ENCODE measurements at regions not wholly inside any gene's neighbourhood (a gene's known extent, or its start where the extent isn't known, plus 50 kb on each side); places are given as distances from the start of the nearest gene placed in this dataset.

DNA sequence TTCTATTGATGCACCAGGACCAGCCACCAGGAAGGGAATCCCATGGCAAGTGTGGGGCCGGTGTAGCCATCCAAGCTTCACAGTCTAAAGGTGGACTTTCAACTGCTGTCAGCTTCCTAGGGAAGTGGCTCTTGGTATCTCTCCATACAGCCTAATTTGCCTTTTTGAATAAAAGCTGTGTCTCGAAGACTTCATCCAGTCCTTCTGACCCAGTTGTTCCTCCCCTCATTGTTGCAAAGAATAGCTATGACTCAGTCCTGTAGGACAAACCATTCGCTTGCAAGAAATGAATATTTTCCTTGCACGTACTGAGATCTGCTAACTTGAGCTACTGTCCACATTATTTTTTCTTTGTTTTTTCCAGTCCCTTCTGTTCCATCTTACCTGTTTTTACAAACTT is 145.1 kb upstream of the CTSO start:
- no peaks in the 10 kb centered on the region for H3K27me3 ChIP-seq (ENCODE audit: control insufficient read depth, insufficient read depth, low read length)
- 80% methylated on average over 2 of the region's 4 CpGs for WGBS (ENCODE audit: insufficient coverage, low lambda C conversion rate)
- H3K4me1 ChIP-seq (ENCODE audit: control insufficient read depth, insufficient read depth, low read length) = no peaks in the 10 kb centered on the region
- no peaks in the 10 kb centered on the region for H3K9me3 ChIP-seq (ENCODE audit: control insufficient read depth, low read depth, low read length)
- no peak overlapping the region for H3K4me3 ChIP-seq (ENCODE audit: low read length)
- H3K27ac ChIP-seq (ENCODE audit: low read length) = no peak overlapping the region
- no peak for DNase-seq
- no peaks in the 10 kb centered on the region for H3K36me3 ChIP-seq (ENCODE audit: control insufficient read depth, insufficient read depth, low read length)

DNA sequence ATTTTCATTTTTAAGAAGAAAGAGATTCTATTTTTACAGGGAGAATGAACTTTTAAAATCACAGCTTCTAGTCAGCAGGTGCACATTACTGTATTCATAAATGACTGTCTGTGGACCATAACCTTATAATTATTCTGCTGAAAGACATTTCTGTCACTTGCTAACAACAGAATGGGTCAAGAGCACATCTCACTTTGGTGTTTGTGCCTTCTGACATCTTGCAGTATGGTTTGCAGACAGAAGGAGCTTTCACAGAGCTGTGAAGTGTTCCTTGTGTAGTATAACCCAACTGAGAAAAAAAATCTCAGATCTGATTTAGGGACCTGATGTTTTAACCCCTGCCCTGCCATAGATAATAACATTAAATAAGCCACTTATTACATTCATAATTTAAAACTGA is 131.4 kb upstream of the CTSO start:
- Histone ChIP-seq H3K4me1 (ENCODE audit: control insufficient read depth, insufficient read depth, low read length) (no peaks in the 10 kb centered on the region), H3K9me3 (ENCODE audit: control insufficient read depth, low read depth, low read length) (no peaks in the 10 kb centered on the region), H3K27ac (ENCODE audit: low read length) (no peak overlapping the region), H3K27me3 (ENCODE audit: control insufficient read depth, insufficient read depth, low read length) (no peaks in the 10 kb centered on the region), H3K36me3 (ENCODE audit: control insufficient read depth, insufficient read depth, low read length) (no peaks in the 10 kb centered on the region), H3K4me3 (ENCODE audit: low read length) (no peak overlapping the region)
- DNase-seq = no peak

DNA sequence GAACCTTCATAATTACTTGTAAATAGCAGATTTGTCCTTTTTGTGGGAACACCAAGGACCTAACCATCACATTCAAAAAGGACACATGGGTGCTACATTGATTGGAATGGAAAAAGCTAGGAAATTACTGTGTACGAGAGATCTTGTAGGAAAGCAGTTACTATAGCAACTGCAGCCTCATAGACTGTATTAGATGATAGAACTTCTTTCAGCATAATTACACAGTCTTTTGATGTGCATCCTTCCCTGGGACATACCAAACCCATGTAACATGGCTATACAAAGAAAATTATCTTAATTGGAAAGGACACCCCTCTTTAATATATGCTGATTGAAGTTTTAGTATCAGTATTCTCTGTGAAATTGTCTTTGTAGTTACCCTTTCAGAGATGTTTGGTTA is 130.7 kb upstream of the CTSO start:
- H3K36me3 ChIP-seq (ENCODE audit: control insufficient read depth, insufficient read depth, low read length) = no peaks in the 10 kb centered on the region
- no peaks in the 10 kb centered on the region for H3K4me1 ChIP-seq (ENCODE audit: control insufficient read depth, insufficient read depth, low read length)
- H3K9me3 ChIP-seq (ENCODE audit: control insufficient read depth, low read depth, low read length) = no peaks in the 10 kb centered on the region
- H3K27me3 ChIP-seq (ENCODE audit: control insufficient read depth, insufficient read depth, low read length) = no peaks in the 10 kb centered on the region
- no peak overlapping the region for H3K4me3 ChIP-seq (ENCODE audit: low read length)
- WGBS (ENCODE audit: insufficient coverage, low lambda C conversion rate) = no CpG with 5 or more reads among the region's 1 CpG
- no peak overlapping the region for H3K27ac ChIP-seq (ENCODE audit: low read length)
- no peak for DNase-seq

DNA sequence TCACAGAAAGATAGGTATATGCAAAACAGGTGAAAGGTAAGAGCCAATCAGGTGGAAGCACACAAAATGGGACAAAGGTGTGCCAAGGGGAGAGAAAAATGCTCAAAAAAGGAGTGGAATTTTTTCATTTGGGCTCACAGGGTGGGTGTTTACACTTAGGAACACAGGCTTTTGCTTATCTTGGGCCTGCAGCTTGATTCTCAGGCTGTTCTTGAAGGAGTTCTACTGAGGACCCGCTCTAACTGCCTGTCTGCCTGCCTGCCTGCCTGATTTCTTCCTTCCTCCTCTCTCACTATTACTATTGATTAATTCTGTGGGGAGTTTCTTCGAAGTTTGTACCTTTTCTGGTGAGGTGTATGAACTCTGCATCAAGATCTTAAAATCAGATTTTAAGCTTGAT is 120.3 kb upstream of the CTSO start:
- no peaks in the 10 kb centered on the region for H3K27me3 ChIP-seq (ENCODE audit: control insufficient read depth, insufficient read depth, low read length)
- no peak overlapping the region for H3K4me3 ChIP-seq (ENCODE audit: low read length)
- H3K36me3 ChIP-seq (ENCODE audit: control insufficient read depth, insufficient read depth, low read length) = no peaks in the 10 kb centered on the region
- H3K4me1 ChIP-seq (ENCODE audit: control insufficient read depth, insufficient read depth, low read length) = no peaks in the 10 kb centered on the region
- WGBS (ENCODE audit: insufficient coverage, low lambda C conversion rate) = 100% methylated on average over 1 of the region's 2 CpGs
- no peak overlapping the region for H3K27ac ChIP-seq (ENCODE audit: low read length)
- H3K9me3 ChIP-seq (ENCODE audit: control insufficient read depth, low read depth, low read length) = no peaks in the 10 kb centered on the region
- DNase-seq = no peak

DNA sequence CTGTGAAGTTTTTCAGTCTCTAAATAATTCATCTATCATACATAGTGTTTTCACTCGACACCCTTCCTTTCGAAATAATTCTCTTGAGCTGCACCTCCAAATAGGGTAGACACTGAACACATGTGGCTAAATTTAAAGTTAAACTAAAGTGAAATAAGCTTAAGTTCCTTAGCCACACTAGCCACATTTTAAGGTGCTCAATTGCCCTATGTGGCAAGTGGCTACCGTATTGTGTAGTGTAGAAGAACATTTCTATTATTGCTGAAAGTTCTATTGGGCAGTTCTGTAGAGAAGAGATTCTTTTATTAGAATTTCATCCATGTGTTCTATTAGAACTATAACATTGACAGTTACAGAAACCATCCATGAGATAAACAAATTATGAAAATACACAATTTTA is 107.0 kb upstream of the CTSO start:
- no peaks in the 10 kb centered on the region for H3K9me3 ChIP-seq (ENCODE audit: control insufficient read depth, low read depth, low read length)
- no peaks in the 10 kb centered on the region for H3K4me1 ChIP-seq (ENCODE audit: control insufficient read depth, insufficient read depth, low read length)
- H3K27ac ChIP-seq (ENCODE audit: low read length) = no peak overlapping the region
- 100% methylated on average over 2 of the region's 3 CpGs for WGBS (ENCODE audit: insufficient coverage, low lambda C conversion rate)
- DNase-seq = no peak
- no peaks in the 10 kb centered on the region for H3K36me3 ChIP-seq (ENCODE audit: control insufficient read depth, insufficient read depth, low read length)
- no peak overlapping the region for H3K4me3 ChIP-seq (ENCODE audit: low read length)
- no peaks in the 10 kb centered on the region for H3K27me3 ChIP-seq (ENCODE audit: control insufficient read depth, insufficient read depth, low read length)

DNA sequence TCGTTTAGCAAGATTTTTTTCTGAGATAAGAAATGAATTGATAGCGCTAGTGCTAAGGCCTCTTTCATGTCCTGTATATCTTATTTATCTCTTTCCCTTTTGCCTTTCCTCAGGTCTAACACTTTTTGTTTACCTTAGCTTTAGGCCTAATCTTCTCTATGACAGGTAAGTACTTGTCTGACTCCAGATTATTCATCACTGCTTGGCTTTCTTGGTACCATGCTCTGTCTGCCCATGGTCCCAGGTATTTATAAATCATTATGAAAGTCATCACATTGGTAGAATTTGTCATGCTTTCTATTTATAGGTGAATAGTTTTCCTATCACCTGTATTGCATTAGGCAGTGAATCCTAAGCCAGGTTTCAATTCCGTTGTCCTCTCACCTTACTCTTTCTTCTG is 99.5 kb upstream of the CTSO start:
- WGBS (ENCODE audit: insufficient coverage, low lambda C conversion rate) = 49% methylated on average over 3 of the region's 3 CpGs
- H3K27me3 ChIP-seq (ENCODE audit: control insufficient read depth, insufficient read depth, low read length) = no peaks in the 10 kb centered on the region
- H3K9me3 ChIP-seq (ENCODE audit: control insufficient read depth, low read depth, low read length) = no peaks in the 10 kb centered on the region
- H3K4me1 ChIP-seq (ENCODE audit: control insufficient read depth, insufficient read depth, low read length) = no peaks in the 10 kb centered on the region
- H3K27ac ChIP-seq (ENCODE audit: low read length) = no peak overlapping the region
- no peak overlapping the region for H3K4me3 ChIP-seq (ENCODE audit: low read length)
- no peak for DNase-seq
- H3K36me3 ChIP-seq (ENCODE audit: control insufficient read depth, insufficient read depth, low read length) = no peaks in the 10 kb centered on the region

DNA sequence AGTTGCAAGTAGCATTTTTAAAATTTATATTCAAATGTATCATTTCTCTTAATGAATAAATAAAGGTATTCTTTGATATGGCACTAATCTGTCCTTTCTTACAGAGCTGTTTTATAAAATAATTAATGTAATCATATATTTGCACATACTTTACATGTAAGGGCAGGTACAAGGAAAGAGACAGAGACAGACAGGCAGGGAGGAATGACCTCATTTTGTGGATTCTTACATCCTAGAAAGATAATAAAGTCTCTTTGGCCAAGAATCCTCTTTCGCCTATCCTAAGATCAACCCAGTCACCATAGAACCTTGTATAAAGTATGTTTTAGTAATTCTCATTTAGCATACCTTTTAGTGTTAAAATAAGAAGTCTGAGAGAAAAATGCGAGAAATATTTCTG is 98.5 kb upstream of the CTSO start:
- Histone ChIP-seq H3K27me3 (ENCODE audit: control insufficient read depth, insufficient read depth, low read length) (no peaks in the 10 kb centered on the region), H3K4me3 (ENCODE audit: low read length) (no peak overlapping the region), H3K9me3 (ENCODE audit: control insufficient read depth, low read depth, low read length) (no peaks in the 10 kb centered on the region), H3K36me3 (ENCODE audit: control insufficient read depth, insufficient read depth, low read length) (no peaks in the 10 kb centered on the region), H3K27ac (ENCODE audit: low read length) (no peak overlapping the region), H3K4me1 (ENCODE audit: control insufficient read depth, insufficient read depth, low read length) (no peaks in the 10 kb centered on the region)
- 100% methylated on average over 1 of the region's 2 CpGs for WGBS (ENCODE audit: insufficient coverage, low lambda C conversion rate)
- no peak for DNase-seq

DNA sequence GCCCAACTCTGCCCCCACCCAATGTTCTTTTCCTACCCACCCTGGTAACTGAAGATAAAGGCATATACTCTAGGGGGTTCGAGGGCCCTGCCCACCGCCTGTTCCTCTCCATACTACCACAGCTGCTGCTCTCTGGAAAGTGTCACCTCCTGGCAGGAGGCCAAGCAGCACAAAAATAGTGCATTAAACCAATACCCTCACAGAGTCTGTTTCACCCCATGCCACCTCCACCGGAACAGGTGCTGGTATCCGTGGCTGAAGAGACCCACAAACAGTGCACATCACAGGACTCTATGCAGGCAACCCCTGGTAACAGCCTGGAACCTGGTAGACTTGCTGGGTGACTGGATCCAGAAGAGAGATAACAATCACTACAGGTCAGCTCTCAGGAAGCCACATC is 85.1 kb upstream of the CTSO start:
- Histone ChIP-seq H3K27ac (ENCODE audit: low read length) (no peak overlapping the region), H3K4me1 (ENCODE audit: control insufficient read depth, insufficient read depth, low read length) (no peaks in the 10 kb centered on the region), H3K36me3 (ENCODE audit: control insufficient read depth, insufficient read depth, low read length) (no peaks in the 10 kb centered on the region), H3K9me3 (ENCODE audit: control insufficient read depth, low read depth, low read length) (no peaks in the 10 kb centered on the region), H3K4me3 (ENCODE audit: low read length) (no peak overlapping the region), H3K27me3 (ENCODE audit: control insufficient read depth, insufficient read depth, low read length) (no peaks in the 10 kb centered on the region)
- no peak for DNase-seq
- WGBS (ENCODE audit: insufficient coverage, low lambda C conversion rate) = no CpG with 5 or more reads among the region's 4 CpGs

DNA sequence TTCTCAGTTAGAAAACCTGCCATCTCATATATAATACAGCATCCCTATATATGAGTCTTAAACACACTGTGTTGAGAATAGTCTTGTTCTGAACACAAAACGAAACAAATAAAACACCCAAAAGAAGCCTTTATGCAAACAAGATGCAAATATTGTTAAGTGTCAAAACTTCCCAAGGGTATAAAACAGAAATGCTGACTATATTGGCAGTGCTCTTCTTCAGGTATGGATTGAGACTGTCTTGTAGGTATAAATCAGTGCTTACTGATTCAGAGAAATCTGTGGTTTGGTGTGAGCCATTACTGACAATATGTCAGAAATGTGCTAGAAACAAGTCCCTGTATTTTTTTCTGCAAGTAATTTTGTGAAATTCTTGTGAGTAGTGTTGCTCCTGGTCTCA is 82.8 kb upstream of the CTSO start:
- WGBS (ENCODE audit: insufficient coverage, low lambda C conversion rate) = no CpG with 5 or more reads among the region's 1 CpG
- H3K27ac ChIP-seq (ENCODE audit: low read length) = no peak overlapping the region
- no peak for DNase-seq
- H3K4me1 ChIP-seq (ENCODE audit: control insufficient read depth, insufficient read depth, low read length) = no peaks in the 10 kb centered on the region
- no peaks in the 10 kb centered on the region for H3K27me3 ChIP-seq (ENCODE audit: control insufficient read depth, insufficient read depth, low read length)
- no peaks in the 10 kb centered on the region for H3K36me3 ChIP-seq (ENCODE audit: control insufficient read depth, insufficient read depth, low read length)
- H3K4me3 ChIP-seq (ENCODE audit: low read length) = no peak overlapping the region
- H3K9me3 ChIP-seq (ENCODE audit: control insufficient read depth, low read depth, low read length) = no peaks in the 10 kb centered on the region

DNA sequence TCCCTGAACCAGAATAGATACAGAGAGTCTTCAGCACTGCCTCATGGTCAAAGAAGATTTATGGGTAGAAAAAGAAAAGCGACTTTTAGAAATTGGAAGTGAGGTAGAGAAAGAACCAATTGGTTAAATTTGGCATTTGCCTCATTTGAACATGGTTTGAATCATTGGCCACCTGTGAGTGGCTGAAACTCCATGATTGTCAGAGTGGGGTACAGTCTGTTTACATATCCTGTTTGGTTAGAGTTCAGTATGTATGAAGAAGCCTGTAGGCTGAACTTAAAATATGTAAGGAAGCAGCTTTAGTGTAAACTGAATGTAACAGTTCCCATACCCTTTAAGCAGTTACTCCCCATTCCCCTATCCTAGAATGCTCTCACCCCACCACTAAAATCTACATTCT is 76.0 kb upstream of the CTSO start:
- no peaks in the 10 kb centered on the region for H3K9me3 ChIP-seq (ENCODE audit: control insufficient read depth, low read depth, low read length)
- no peaks in the 10 kb centered on the region for H3K4me1 ChIP-seq (ENCODE audit: control insufficient read depth, insufficient read depth, low read length)
- H3K27me3 ChIP-seq (ENCODE audit: control insufficient read depth, insufficient read depth, low read length) = no peaks in the 10 kb centered on the region
- H3K4me3 ChIP-seq (ENCODE audit: low read length) = no peak overlapping the region
- no peak overlapping the region for H3K27ac ChIP-seq (ENCODE audit: low read length)
- no peaks in the 10 kb centered on the region for H3K36me3 ChIP-seq (ENCODE audit: control insufficient read depth, insufficient read depth, low read length)
- WGBS (ENCODE audit: insufficient coverage, low lambda C conversion rate) = no CpG with 5 or more reads among the region's 1 CpG
- DNase-seq = no peak

DNA sequence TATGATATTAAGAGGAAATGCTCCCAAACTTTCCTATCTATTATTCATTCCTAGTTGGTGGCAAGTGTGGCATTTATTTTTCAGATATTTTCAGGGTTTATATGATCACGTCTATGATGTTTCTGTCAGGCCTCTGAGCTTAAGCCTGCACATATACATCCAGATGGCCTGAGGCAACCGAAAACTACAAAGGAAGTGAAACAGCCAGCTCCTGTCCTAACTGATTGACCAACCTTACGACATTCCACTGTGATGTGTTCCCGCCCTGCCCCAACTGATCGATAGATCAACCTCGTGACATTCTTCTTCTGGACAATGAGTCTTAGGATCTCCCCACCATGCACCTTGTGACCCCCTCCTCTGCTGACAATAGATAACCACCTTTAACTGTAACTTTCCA is 67.6 kb upstream of the CTSO start:
- WGBS (ENCODE audit: insufficient coverage, low lambda C conversion rate) = no CpG with 5 or more reads among the region's 6 CpGs
- H3K27me3 ChIP-seq (ENCODE audit: control insufficient read depth, insufficient read depth, low read length) = no peaks in the 10 kb centered on the region

More for the DNA sequence above, 67.6 kb upstream of the CTSO start:
- no peaks in the 10 kb centered on the region for H3K36me3 ChIP-seq (ENCODE audit: control insufficient read depth, insufficient read depth, low read length)
- DNase-seq = no peak
- H3K4me3 ChIP-seq (ENCODE audit: low read length) = no peak overlapping the region
- H3K27ac ChIP-seq (ENCODE audit: low read length) = no peak overlapping the region
- no peaks in the 10 kb centered on the region for H3K4me1 ChIP-seq (ENCODE audit: control insufficient read depth, insufficient read depth, low read length)
- H3K9me3 ChIP-seq (ENCODE audit: control insufficient read depth, low read depth, low read length) = no peaks in the 10 kb centered on the region

Measured in large intestine (tissue), 3 donors.